Loucy (cell line): ENCODE measurements at regions not wholly inside any gene's neighbourhood (a gene's known extent, or its start where the extent isn't known, plus 50 kb on each side); places are given as distances from the start of the nearest gene placed in this dataset.

Experiments used
- H2AFZ ChIP-seq: fragments of 200-600 bp; sonication (generic); 2 replicates; pipeline ENCODE4 v1.6.0; 2016; ENCODE audit warnings: antibody characterized with exemption, mild to moderate bottlenecking, low read length, moderate library complexity
- H3F3A ChIP-seq: fragments of 200-600 bp; 2 replicates; pipeline ENCODE4 v1.6.0; 2016; ENCODE audit warnings: antibody characterized with exemption, low read depth, mild to moderate bottlenecking
- H3K27me3 ChIP-seq: fragments of 200-600 bp; sonication (generic); 2 replicates; pipeline ENCODE4 v1.6.1; 2014; ENCODE audit warnings: low read length, mild to moderate bottlenecking; ENCODE audit not compliant: insufficient read depth, poor library complexity, severe bottlenecking
- H3K36me3 ChIP-seq: fragments of 200-600 bp; sonication (generic); 2 replicates; pipeline ENCODE4 v1.6.1; 2016; ENCODE audit warnings: low read length; ENCODE audit not compliant: insufficient read depth
- H3K4me1 ChIP-seq: fragments of 200-600 bp; sonication (generic); 2 replicates; pipeline ENCODE4 v1.5.1; 2014; ENCODE audit warnings: low read length, mild to moderate bottlenecking; ENCODE audit not compliant: insufficient read depth, poor library complexity, severe bottlenecking
- H3K4me2 ChIP-seq: fragments of 200-600 bp; sonication (generic); 2 replicates; pipeline ENCODE4 v1.6.0; 2014; ENCODE audit warnings: antibody characterized with exemption, low read length, low read depth, mild to moderate bottlenecking; ENCODE audit not compliant: poor library complexity, severe bottlenecking
- H3K4me3 ChIP-seq: fragments of 200-600 bp; sonication (generic); 2 replicates; pipeline ENCODE4 v1.5.1; 2014; ENCODE audit warnings: low read length, mild to moderate bottlenecking, mixed read lengths; ENCODE audit not compliant: poor library complexity, severe bottlenecking
- H3K79me2 ChIP-seq: fragments of 200-600 bp; sonication (generic); 2 replicates; pipeline ENCODE4 v1.6.1; 2014; ENCODE audit warnings: low read length; ENCODE audit not compliant: insufficient read depth
- H3K9ac ChIP-seq: fragments of 200-600 bp; sonication (generic); 2 replicates; pipeline ENCODE4 v1.6.0; 2014; ENCODE audit warnings: mild to moderate bottlenecking, low read depth, low read length, moderate library complexity; ENCODE audit not compliant: poor library complexity, severe bottlenecking
- H3K9me2 ChIP-seq: fragments of 200-600 bp; sonication (generic); replicated peaks from 2 replicates; pipeline ENCODE4 v1.6.1; 2016; ENCODE audit warnings: low read depth, low read length, mixed read lengths
- H3K9me3 ChIP-seq: fragments of 200-600 bp; sonication (generic); 2 replicates; pipeline ENCODE4 v1.6.1; 2014; ENCODE audit warnings: mild to moderate bottlenecking, antibody characterized with exemption, low read length, low read depth; ENCODE audit not compliant: insufficient read depth
- H4K20me1 ChIP-seq: fragments of 200-600 bp; sonication (generic); 2 replicates; pipeline ENCODE4 v1.6.0; 2014; ENCODE audit warnings: antibody characterized with exemption, low read length, mild to moderate bottlenecking; ENCODE audit not compliant: insufficient read depth, poor library complexity, severe bottlenecking
- CTCF ChIP-seq: fragments of 200-600 bp; sonication (generic); conservative IDR thresholded peaks from 2 replicates; pipeline ENCODE4 v1.5.1; 2014; ENCODE audit warnings: mild to moderate bottlenecking, antibody characterized with exemption, low read length
- EZH2phosphoT487 ChIP-seq: fragments of 200-600 bp; IDR thresholded peaks from 2 replicates; pipeline ENCODE4 v1.6.1; 2018; ENCODE audit warnings: antibody characterized with exemption, mild to moderate bottlenecking, moderate library complexity, borderline replicate concordance

- Histone ChIP-seq H3K9me2 (no peaks in the 10 kb centered on the region), H3K36me3 (no peaks in the 10 kb centered on the region), H3K4me2 (no peak overlapping the region), H3K4me3 (no peak overlapping the region), H4K20me1 (no peaks in the 10 kb centered on the region), H3K79me2 (no peaks in the 10 kb centered on the region), H3K4me1 (no peaks in the 10 kb centered on the region), H3K9me3 (no peaks in the 10 kb centered on the region), H3K9ac (no peak overlapping the region), H3F3A (no peaks in the 10 kb centered on the region), H2AFZ (no peak overlapping the region), H3K27me3 (no peaks in the 10 kb centered on the region)
- no peak for TF ChIP-seq EZH2phosphoT487
- no peak for TF ChIP-seq CTCF
Observed at GRCh38 chrX:121782976-121783375, 735.6 kb downstream of the GLUD2 start.

GRCh38 chrX:121802881-121803412, 755.5 kb downstream of the GLUD2 start:
- no peaks in the 10 kb centered on the region for H3K36me3 ChIP-seq
- no peaks in the 10 kb centered on the region for H3K9me3 ChIP-seq
- TF ChIP-seq CTCF (no peak), EZH2phosphoT487 (no peak)
- H3K9ac ChIP-seq: no peak overlapping the region
- H4K20me1 ChIP-seq: no peaks in the 10 kb centered on the region
- H3K9me2 ChIP-seq: no peaks in the 10 kb centered on the region
- H3K79me2 ChIP-seq: no peaks in the 10 kb centered on the region
- H3K27me3 ChIP-seq: no peaks in the 10 kb centered on the region
- no peaks in the 10 kb centered on the region for H3F3A ChIP-seq
- no peak overlapping the region for H2AFZ ChIP-seq
- no peak overlapping the region for H3K4me2 ChIP-seq
- H3K4me1 ChIP-seq: no peaks in the 10 kb centered on the region
- no peak overlapping the region for H3K4me3 ChIP-seq

DNA sequence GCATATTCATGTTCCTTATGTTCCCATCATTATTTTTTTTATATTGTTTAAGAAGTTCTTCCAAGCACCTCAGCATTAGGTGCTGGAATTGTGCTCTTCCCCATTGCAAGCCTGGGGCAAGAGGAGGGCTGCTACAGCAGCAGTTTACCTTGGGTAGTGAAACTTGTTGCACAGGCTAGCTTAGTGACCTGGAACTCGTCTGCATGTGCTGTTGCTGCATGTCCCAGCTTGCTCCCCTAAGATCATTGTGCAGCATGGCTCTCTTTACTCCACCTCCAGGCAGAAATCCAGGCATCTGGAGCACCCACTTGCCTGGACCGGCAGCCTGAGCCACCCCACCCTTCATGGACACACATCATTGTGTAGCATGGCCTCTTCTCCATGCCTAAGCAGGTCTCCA, 776.0 kb downstream of the GLUD2 start:
- Histone ChIP-seq H3F3A (no peaks in the 10 kb centered on the region), H3K9ac (no peak overlapping the region), H3K4me2 (no peak overlapping the region), H3K4me3 (no peak overlapping the region), H3K27me3 (no peaks in the 10 kb centered on the region), H2AFZ (no peak overlapping the region), H3K9me3 (no peaks in the 10 kb centered on the region), H4K20me1 (no peaks in the 10 kb centered on the region), H3K4me1 (no peaks in the 10 kb centered on the region), H3K79me2 (no peaks in the 10 kb centered on the region), H3K9me2 (no peaks in the 10 kb centered on the region), H3K36me3 (no peaks in the 10 kb centered on the region)
- TF ChIP-seq CTCF (no peak), EZH2phosphoT487 (no peak)
